ENCODE measurements at regions not wholly inside any gene's neighbourhood (a gene's known extent, or its start where the extent isn't known, plus 50 kb on each side); places are given as distances from the start of the nearest gene placed in this dataset.

GRCh38 chr6:105591053-105591452, 188.2 kb upstream of the PREP start (continued):
- no peak for TF ChIP-seq XBP1 (CRISPR knock-in tag; IDR thresholded peaks at IDR 0.05)
- TF ChIP-seq NAIF1 (CRISPR knock-in tag; IDR thresholded peaks at IDR 0.05; ENCODE audit: borderline replicate concordance): no peak
- no peak for TF ChIP-seq NFE2 (CRISPR knock-in tag; IDR thresholded peaks at IDR 0.05)
- no peak for TF ChIP-seq ZNF740 (CRISPR knock-in tag; IDR thresholded peaks at IDR 0.05)
- no peak for TF ChIP-seq HMGXB3 (CRISPR knock-in tag; IDR thresholded peaks at IDR 0.05; ENCODE audit: borderline replicate concordance)
- no peak for TF ChIP-seq CAMTA2 (CRISPR knock-in tag; IDR thresholded peaks at IDR 0.05; ENCODE audit: borderline replicate concordance)
- no peak for TF ChIP-seq SNAI1 (CRISPR knock-in tag; IDR thresholded peaks at IDR 0.05; ENCODE audit: borderline replicate concordance)
- TF ChIP-seq MED13 (CRISPR knock-in tag; IDR thresholded peaks at IDR 0.05): no peak
- TF ChIP-seq ZNF792 (CRISPR knock-in tag; IDR thresholded peaks at IDR 0.05): no peak
- TF ChIP-seq ISX (CRISPR knock-in tag; conservative IDR thresholded peaks at IDR 0.05): no peak

GRCh38 chr6:105588123-105588710, 185.3 kb upstream of the PREP start:
- intact Hi-C loops (cut with micrococcal nuclease; ENCODE audit: unreplicated experiment) (no loop called here), in situ Hi-C loops (cut with HindIII; ENCODE audit: extremely low pct_ligation_motif_present, low pct_unique_long_range_greater_than_20kb) (no loop called here)
- Histone ChIP-seq H3K27ac (ENCODE audit: extremely low read length, insufficient read depth, low read length) (no peak overlapping the region), H2AFZ (ENCODE audit: low read length) (no peak overlapping the region), H3K9ac (ENCODE audit: insufficient read depth, low read depth, low read length) (no peak overlapping the region), H3K79me2 (ENCODE audit: insufficient read depth, low read length) (no peaks in the 10 kb centered on the region), H3K27me3 (ENCODE audit: control insufficient read depth in 1 of 2, insufficient read depth in 2 of 2, low read length in 2 of 2) (no peaks in the 10 kb centered on the region; a peak in 1 of 5 replicates), H3K4me2 (ENCODE audit: low read depth, low read length) (no peak overlapping the region), H4K20me1 (ENCODE audit: insufficient read depth, low read length) (no peaks in the 10 kb centered on the region), H3K9me3 (ENCODE audit: low read length) (no peaks in the 10 kb centered on the region), H3K4me1 (ENCODE audit: insufficient read depth, low read length) (no peaks in the 10 kb centered on the region), H3K36me3 (replicated peaks in 1 of 2; ENCODE audit: control insufficient read depth in 1 of 2, insufficient read depth in 2 of 2, low read length in 2 of 2) (no peaks in the 10 kb centered on the region), H3K4me3 (replicated peaks in 1 of 3; ENCODE audit: insufficient read depth in 1 of 3, low read depth in 2 of 3, low read length in 3 of 3) (no peak overlapping the region)
- TF ChIP-seq FOXK2 (IDR thresholded peaks at IDR 0.05) (no peak), MXD4 (CRISPR knock-in tag; IDR thresholded peaks at IDR 0.05) (no peak), NKX3-1 (CRISPR knock-in tag; IDR thresholded peaks at IDR 0.05) (no peak)
- CTCF ChIA-PET (ENCODE audit: low intra/inter-chr PET ratio, low total read pairs): no interaction called here
- DNase-seq (ENCODE audit: low spot score) (no peak), FAIRE-seq (no peak), ATAC-seq (no peak)
- POLR2A ChIA-PET: no interaction called here
- no TSS peak for BruUV-seq (replicated peaks)
- 4% methylated on average over 6 of the region's 6 CpGs for WGBS (ENCODE audit: low lambda C conversion rate)
